HG02938 (cell line): ENCODE measurements at regions not wholly inside any gene's neighbourhood (a gene's known extent, or its start where the extent isn't known, plus 50 kb on each side); places are given as distances from the start of the nearest gene placed in this dataset.
"Not testable (repeated sequence)": the region's sequence is repeated elsewhere in the genome, so short reads cannot be mapped to it uniquely, and the experiment has no call there.

Experiments used
- ATAC-seq: cut with Tn5 transposase; IDR thresholded peaks from one replicate; pipeline ENCODE4 v1.9.1; 2021; ENCODE audit warnings: mild to moderate bottlenecking, moderate library complexity; ENCODE audit not compliant: unreplicated experiment

DNA sequence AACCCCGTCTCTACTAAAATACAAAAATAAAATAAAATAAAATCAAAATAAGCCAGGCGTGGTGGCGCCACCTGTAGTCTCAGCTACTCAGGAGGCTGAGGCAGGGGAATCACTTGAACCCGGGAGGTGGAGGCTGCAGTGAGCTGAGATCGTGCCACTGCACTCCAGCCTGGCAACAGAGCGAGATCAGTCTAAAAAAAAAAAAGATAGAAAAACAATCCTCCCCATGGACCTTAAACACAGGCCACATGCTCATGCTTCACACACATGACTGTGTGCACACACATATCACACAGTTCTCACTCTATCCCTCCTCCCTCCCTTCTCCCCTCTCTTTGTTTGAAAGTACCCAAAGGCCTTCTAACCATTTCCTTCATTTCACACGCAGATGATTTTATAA, 667.6 kb downstream of the UQCRFS1 start:
- ATAC-seq: not testable (repeated sequence)

DNA sequence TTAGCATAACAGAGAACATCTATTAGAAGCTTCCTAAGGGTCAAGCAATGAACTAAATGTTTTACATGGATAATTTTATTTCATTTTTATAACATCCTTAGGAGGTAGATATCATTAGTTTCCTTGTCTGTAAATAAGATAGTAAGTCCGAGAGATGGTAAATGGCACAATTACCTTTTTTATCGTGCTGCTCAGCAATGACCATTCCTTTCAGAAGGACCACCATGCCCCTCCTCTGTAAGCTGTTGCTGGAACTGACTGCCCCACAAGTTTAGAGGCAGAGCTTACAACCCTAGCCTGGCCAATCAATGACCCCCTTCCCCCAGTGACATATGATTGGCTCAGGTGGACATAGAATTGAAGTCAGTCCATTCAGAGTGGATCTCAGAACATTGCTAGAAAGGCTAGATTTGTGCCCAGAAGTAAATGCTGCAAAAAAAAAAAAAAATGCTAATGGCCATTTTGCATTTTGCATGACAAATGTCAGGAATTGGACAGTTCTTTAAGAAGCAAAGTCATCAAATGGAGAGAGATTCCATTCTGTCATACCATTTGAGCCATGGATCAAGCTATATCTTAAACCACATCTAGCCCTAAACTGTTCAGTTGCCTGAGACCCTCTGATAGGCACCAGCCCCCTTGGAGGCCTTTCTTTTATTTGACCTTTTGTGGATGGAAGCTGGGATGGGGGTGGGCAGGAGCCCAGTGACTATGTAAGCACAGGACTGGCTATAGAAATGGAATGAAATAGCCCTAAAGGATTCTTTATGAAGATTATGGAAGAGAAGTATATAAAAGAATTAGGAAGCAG, 668.3 kb downstream of the UQCRFS1 start:
- no peak for ATAC-seq

DNA sequence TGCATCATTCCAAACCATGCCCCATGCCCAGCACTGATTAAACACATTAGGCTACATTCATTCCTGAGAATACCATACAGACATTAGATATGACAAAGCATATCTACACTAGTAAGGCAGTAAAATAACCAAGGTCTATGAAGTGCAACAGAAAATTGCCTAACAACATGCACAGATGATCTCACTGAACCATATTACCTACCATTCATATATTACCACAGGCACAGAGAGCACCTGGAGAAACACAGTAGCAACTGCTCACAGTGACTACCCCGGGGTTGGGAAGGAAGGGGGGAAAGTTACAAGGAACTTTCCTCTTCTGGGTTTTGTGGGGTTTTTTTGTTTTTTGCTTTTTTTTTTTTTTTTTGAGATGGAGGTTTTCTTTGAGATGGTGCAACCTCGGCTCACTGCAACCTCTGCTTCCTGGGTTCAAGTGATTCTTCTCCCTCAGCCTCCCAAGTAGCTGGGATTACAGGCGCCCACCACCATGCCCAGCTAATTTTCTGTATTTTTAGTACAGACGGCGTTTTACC, 669.6 kb downstream of the UQCRFS1 start:
- ATAC-seq: no peak

DNA sequence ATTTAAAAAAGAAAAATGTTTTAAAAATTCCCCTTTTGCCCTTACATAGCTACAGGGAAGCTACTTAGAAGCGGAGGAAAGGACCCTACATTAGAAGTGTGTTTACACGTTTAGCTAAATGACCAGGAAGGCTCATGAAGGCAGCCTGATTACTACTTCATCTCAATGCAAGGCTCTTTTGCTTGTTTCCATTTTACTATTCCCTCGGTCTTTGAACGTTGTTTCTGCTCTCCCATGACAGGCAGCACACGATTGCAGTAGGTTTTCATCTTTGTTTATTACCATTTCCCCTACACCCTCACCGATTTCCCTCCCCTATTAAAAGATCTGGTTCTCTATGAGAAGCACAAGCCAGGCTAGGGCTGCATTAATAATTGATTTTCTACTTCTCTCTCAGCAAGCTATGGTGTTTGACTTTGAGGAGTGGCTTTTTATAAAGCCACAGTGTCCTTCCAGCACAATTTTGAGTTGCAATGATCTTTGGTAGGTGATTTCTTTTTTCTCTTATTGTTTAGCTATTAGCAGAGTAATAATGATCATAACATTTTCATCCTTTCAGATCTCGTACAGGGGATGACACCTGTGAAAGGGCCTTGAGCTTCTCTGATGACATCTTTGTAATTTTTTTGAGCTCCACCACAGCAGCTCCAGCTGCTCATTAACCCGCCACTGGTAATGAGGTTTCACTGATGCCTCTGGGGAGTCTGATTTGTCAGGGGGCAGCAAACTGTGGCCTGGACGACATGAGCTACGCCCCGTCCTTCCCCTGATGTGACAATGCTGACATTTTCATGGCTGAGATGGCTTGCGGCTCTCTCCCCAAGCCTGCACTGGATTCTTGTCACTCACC, 670.3 kb downstream of the UQCRFS1 start:
- no peak for ATAC-seq

DNA sequence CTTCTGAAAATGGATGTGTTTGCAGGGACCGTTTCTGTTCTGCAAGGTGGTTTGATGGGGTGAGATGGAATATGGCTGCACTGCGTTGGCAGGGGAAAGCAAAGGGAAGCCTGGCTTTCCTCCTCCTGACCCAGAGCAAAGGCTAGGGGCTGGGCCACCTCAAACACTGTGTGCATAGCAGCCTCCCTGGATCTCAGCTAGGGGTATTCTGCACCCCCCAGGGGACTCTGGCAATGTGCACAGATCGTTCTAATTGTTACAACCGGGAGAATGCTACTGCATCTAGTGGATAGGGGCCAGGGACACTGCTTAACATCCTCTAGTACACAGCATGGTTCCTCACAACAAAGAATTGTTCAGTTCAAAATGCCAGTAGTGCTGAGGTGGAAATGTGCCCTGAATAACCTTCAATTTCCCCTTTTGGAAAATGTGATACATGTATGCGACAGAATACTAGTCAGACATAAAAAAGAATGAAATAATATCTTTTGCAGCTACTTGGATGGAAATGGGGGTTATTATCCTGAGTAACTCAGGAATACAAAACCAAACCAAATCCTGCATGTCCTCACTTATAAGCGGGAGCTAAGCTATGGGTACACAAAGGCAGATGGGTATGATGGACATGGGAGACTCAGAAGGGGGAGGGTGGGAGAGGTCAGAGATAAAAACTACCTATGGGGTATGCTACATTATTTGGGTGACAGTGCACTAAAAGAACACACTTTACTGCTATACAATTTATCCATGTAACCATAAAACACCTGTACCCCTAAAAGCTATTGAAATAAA, 671.2 kb downstream of the UQCRFS1 start:
- ATAC-seq: no peak

DNA sequence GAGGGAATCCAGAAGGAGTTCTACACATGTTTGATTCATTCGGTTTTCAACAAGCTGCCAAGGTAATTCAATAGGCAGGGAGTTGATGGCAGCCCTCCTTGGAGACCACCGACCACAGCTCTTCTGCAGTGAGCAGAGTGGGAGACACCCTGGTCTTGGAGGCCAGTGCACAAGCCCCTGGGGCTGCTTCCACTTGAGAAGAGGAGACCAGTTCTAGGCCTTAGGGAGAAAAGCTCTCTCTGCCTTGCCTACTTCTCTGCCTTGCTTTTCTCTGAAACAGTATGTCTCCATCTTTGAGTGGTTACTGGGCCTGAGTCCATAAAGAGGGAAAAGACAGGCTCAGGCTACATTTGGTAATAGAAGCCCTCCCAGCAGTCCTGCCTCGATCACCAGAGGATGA, 671.9 kb downstream of the UQCRFS1 start:
- ATAC-seq: no peak

DNA sequence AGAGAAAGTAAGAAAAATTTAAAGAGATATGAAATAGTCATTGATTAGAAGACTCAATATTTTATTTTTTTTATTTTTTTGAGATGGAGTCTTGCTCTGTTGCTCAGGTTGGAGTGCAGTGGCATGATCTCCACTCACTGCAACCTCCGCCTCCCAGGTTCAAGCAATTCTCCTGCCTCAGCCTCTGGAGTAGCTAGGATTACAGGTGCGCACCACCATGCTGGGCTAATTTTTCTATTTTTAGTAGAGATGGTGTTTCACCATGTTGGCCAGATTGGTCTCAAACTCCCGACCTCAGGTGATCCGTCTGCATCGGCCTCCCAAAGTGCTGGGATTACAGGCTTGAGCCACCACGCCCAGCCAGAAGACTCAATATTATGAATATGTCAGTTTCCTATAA, 672.6 kb downstream of the UQCRFS1 start:
- ATAC-seq: not testable (repeated sequence)

DNA sequence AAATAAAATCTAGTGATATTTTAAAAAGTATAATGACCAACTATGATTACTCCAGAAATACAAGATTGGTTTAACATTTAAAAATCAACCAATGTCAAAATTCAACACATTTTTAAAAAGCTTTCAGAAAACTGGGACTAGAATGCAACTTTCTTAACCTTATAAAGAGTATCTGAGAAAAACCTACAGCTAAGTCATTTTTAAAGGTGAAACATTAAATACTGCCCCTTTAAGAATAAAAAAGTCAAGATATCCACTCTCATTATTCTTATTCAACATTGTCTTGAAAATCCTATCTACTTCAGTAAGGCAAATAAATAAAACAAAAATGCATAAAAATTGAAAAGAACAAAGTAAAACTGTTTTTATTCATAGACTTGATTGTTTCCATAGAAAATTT, 673.2 kb downstream of the UQCRFS1 start:
- ATAC-seq: no peak

DNA sequence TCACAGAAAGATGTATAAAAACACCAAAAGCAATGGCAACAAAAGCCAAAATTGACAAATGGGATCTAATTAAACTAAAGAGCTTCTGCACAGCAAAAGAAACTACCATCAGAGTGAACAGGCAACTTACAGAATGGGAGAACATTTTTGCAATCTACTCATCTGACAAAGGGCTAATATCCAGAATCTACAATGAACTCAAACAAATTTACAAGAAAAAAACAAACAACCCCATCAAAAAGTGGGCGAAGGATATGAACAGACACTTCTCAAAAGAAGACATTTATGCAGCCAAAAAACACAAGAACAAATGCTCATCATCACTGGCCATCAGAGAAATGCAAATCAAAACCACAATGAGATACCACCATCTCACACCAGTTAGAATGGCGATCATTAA, 674.4 kb downstream of the UQCRFS1 start:
- not testable (repeated sequence) for ATAC-seq

DNA sequence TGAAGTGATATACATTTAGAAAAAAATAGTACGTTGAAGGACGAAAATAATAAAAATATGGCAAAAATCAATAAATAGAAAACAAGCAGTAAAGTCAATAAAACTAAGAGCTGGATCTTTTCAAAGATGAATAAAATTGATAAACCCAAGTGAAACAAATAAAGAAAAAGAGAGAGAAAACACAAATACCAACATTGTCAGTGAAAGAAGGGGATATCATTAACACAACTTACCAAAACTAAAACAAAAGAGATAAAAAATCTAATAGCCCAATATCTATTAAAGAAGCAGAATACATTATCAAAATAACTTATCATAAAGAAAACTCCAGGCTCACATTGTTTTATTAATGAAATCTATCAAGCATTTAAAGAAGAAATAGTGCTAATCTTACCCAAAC, 675.1 kb downstream of the UQCRFS1 start:
- ATAC-seq: no peak

DNA sequence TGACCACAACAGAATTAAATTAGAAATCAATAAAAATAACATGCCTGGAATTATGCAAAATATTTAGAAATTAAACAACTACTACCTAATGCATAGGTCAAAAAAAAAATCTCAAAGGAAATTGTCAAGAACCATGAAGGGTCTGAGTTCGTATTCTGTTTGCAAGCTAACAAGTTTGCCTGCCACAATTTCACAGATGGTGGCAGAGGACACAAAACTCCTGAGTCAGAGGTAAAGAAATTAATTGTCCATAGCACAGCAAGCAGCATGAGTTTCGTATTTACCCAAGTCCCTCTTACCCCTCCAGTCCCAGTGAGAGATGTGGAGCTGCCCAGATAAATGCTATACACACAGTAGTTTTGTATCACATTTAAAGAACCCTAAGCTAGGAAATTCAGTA, 675.9 kb downstream of the UQCRFS1 start:
- ATAC-seq: no peak

DNA sequence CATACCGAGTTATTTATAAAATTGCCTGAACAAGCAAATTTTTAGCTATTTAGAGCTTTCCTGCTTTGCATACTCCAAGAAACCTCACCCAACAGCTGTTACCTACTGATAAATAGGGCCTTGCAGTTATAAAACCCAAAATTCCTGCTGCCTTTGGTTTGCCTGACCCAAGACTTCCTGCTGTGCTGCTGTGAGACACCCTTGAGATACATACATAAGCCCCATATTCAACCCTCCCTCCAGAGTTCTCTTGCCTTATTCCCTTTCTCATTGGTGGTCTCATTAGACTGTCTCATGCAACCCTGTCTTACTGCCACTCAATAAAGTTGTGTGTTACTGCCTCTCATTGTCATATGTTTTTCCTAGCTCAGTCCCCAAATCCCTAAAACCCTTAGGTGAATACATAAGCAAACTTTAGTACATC, 677.6 kb downstream of the UQCRFS1 start:
- ATAC-seq: no peak

DNA sequence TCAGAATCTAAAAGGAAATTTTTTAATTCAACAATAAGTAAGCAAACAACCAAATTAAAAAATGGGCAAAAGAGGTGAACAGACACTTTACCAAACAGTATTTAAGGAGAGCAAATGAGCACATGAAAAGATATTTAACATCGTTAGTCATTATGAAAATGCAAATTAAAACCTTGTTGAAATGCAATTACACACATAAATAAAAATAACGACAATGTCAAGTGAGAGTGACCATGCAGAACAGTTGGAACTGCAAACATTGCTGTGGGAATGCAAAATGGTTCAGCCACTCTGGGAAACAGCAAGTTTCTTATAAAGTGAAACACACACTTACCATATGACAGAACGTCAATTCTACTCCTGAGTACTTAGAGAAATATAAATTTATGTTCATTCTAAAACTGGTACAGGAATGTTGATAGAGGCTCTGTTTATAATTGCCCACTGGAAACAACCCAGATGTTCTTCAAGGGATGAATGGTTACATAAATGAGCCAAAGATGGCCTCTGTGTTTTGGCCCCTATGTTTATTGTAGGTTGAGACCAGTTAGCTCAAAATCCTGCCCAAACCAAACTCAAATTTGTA, 678.1 kb downstream of the UQCRFS1 start:
- no peak for ATAC-seq

DNA sequence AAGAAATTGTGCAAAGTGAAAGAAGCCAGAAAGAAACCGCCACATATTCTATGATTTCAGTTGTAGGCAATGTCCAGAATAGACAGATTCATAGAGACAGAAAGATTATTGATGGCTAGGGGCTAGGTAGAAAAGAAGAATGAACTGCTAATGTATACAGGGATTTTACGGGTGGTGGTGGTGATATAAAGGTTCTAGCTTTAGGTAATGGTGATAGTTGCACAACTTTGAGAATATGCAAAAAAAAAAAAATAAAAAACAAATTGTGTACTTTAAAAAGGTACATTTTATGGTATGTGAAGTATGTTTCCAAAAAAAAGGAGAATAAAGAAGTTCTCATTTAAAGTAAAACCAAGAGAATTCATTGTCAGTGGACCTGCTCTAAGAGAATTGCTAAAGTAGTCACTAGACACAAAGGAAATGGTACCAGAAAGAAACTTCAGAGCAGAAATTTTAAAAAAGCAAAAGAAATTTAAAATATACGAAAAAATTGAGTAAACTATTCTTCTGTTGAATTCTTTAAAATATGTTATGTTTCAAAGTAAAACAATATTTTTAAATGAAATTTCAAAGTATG, 680.1 kb downstream of the UQCRFS1 start:
- ATAC-seq: no peak

DNA sequence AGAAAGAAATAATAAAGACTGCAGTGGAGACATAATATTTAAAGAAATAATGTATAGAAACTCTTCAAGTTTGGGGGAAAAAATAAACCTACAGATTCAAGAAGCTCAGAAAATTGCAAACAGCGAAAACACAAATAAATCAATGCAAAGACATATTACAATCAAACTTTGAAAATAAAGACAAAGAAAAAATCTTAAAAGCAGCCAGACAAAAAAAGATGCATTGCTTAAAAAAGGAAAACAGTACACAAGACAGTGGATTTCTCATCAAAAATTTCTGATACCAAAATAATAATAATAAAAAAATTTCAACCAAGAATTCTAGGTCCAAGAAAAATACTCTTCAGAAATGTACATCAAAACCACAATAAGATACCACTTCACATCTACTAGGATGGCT, 681.0 kb downstream of the UQCRFS1 start:
- no peak for ATAC-seq

DNA sequence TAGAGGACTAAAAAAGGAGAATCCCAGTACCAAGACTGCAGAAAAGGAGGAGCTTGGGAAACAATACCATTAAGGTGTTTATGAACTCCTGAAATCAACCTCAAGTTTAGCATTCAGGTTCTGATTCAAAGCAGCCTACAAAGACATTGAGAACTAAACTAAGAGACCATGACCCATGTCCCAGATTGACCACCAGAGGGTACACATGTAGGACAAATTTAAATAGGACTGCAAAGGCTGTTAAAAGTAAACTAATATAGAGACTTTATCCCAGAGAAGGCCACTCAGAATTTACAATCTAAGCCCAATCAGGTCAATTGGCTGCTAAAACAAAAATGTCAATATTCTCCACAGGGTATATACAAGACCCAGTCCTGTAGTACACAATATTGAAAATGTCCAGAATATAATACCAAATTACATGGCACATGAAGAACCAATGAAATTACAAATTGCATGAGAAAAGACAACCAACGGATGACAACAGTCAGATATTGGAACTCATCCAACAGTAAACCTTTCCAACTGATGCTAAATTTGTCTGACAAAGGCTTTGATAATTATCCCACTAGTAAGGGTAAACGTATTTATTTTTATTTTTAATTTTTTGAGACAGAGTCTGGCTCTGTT, 682.4 kb downstream of the UQCRFS1 start:
- ATAC-seq: no peak

DNA sequence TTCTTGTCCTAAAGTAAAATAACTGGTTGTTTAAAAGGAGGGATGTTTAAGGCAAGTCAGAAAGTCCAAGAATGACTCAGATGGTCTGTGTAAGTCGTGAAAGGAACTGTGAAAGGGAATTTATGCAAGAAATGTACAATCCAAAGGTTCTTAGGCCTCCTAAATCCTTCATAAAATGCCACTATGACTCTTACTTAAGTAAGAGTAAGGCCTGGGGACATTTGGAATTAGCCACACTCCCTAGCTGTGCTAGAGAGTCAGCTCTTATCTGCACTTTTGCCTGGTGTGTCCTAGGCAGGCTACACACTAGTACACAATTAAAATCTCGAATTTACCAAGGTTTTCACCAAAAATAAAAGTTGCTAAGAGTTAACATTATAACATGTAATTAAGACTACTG, 686.9 kb downstream of the UQCRFS1 start:
- no peak for ATAC-seq

DNA sequence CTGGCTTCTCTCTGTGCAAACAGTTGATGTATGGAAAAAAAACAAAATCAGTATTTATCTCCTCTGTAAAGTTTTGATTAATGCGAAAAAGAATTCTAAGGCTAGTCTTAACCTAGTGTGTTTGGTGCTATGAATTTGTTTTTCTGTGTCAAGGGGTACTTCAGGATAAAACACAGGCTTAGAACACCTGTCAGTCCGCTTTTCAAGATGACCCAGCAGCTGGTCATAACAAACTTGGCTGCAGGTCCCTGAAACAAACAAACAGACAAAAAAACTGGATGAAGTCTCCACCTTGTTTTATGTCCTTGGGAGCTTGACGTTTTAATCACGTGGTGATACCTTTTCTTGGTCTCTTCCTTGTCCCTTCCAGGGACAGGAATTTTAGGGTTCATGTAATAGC, 689.3 kb downstream of the UQCRFS1 start:
- ATAC-seq: no peak

DNA sequence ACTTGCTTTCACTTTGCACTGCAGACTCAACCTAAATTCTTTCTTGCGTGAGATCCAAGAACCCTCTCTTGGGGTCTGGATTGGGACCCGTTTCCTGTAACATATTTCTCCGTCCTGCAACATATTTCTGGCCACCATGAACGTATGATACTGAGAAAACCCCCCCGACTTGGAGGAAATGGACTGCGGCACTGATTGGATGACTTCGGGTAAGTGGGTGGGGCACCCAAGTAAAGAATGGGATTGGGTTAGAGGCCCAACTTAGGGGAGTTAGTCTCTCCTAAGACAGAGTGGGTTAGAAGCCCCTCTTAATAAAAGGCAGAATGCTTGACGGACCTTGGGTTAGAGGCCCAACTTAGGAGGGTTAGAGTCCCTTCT, 690.4 kb downstream of the UQCRFS1 start:
- no peak for ATAC-seq
